Activated T-helper 17 cell treated with anti-CD3 and anti-CD28 coated beads, Interleukin-2, amount 50 U/mL, for 72 hours (primary cell): ENCODE measurements at regions not wholly inside any gene's neighbourhood (a gene's known extent, or its start where the extent isn't known, plus 50 kb on each side); places are given as distances from the start of the nearest gene placed in this dataset.
A peak's percentile ranks its signal among the peaks of the same experiment; 100 is the strongest.

Experiments used
- ATAC-seq: fragments of 150-1000 bp; cut with Tn5 transposase; replicated peaks from 2 replicates; pipeline ENCODE4 v1.10.0; 2021; ENCODE audit warnings: mild to moderate bottlenecking, moderate library complexity
- H3K27ac Mint-ChIP-seq: one replicate; pipeline ENCODE4 v1.8.0; 2022; ENCODE audit warnings: mixed read lengths
- H3K27me3 Mint-ChIP-seq: one replicate; pipeline ENCODE4 v1.8.0; 2022; ENCODE audit warnings: mixed read lengths
- H3K36me3 Mint-ChIP-seq: one replicate; pipeline ENCODE4 v1.8.0; 2022; ENCODE audit warnings: low read depth, mild to moderate bottlenecking, mixed read lengths
- H3K4me1 Mint-ChIP-seq: one replicate; pipeline ENCODE4 v1.8.0; 2022; ENCODE audit warnings: mixed read lengths
- H3K4me3 Mint-ChIP-seq: one replicate; pipeline ENCODE4 v1.8.0; 2022; ENCODE audit warnings: mild to moderate bottlenecking, mixed read lengths
- H3K9me3 Mint-ChIP-seq: one replicate; pipeline ENCODE4 v1.8.0; 2022; ENCODE audit warnings: mixed read lengths

DNA sequence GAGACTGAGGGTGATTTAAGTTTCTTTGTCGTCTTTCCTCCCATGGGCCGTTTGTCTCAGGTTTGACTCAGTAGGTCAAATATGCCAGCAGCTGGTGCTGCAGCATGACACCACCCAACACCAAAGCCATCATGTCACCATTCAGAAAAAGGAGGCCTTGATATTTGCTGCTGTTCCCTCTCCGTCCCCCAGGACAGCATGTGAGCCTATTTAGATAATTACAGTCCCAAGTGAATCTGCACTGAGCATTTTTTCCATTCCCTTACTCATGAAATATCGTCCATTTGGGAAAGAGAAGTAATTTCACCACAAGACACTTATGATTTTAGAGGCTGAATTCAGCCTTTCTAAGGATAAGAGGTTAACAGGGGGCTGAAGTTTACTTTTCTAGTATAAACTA, 62.2 kb upstream of the ADORA2B start:
- no peaks in the 10 kb centered on the region for H3K27me3 Mint-ChIP-seq
- H3K4me1 Mint-ChIP-seq = peaks cover 12% of the 10 kb centered on the region
- H3K27ac Mint-ChIP-seq = no peak overlapping the region
- no peak overlapping the region for H3K4me3 Mint-ChIP-seq
- no peaks in the 10 kb centered on the region for H3K9me3 Mint-ChIP-seq
- no peaks in the 10 kb centered on the region for H3K36me3 Mint-ChIP-seq
- ATAC-seq = no peak

DNA sequence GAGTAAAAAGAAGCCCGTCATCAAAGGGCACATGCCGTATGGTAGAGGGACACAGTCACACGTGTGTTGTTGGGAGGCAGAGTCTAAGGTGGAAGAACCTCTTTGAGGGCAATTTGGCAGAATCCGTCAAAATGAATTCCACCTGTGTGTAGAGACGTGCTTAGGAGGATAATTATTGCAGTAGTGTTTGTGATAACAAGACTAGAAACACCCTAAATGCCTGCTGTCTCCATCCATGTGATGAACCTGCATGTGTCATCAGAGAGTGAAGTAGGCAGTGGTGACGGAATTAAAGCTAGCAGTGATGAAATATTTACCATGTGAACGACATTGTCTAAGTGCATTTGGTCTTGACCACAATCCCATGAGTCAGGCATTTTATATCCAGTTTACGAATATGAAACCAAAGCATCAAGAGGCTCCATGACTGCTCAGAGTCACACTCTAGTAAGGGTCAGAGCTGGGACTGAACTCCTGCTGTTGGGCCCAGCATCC, 61.3 kb upstream of the ADORA2B start:
- peak; percentile 29 for ATAC-seq
- H3K9me3 Mint-ChIP-seq = no peaks in the 10 kb centered on the region
- H3K27ac Mint-ChIP-seq = no peak overlapping the region
- no peak overlapping the region for H3K4me3 Mint-ChIP-seq
- H3K27me3 Mint-ChIP-seq = no peaks in the 10 kb centered on the region
- peaks cover 12% of the 10 kb centered on the region for H3K4me1 Mint-ChIP-seq
- no peaks in the 10 kb centered on the region for H3K36me3 Mint-ChIP-seq

DNA sequence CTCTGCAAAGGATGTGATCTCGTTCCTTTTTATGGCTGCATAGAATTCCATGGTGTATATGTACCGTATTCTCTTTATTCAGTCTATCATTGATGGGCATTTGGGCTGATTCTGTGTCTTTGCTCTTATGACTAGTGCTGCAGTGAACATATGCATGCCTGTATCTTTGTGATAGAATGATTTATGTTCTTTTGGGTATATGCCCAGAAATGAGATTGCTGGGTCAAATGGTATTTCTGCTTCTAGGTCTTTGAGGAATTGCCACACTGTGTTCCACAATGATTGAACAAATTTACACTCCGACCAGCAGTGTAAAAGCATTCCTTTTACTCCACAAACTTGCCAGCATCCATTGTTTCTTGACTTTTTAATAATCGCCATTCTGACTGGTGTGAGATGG, 60.2 kb upstream of the ADORA2B start:
- H3K4me3 Mint-ChIP-seq = no peak overlapping the region
- peaks cover 12% of the 10 kb centered on the region for H3K4me1 Mint-ChIP-seq
- H3K27ac Mint-ChIP-seq = no peak overlapping the region
- H3K9me3 Mint-ChIP-seq = no peaks in the 10 kb centered on the region
- ATAC-seq = no peak
- H3K27me3 Mint-ChIP-seq = no peaks in the 10 kb centered on the region
- H3K36me3 Mint-ChIP-seq = no peaks in the 10 kb centered on the region

GRCh38 chr17:15885770-15886169, 59.2 kb upstream of the ADORA2B start:
- Mint-ChIP-seq H3K9me3 (no peaks in the 10 kb centered on the region), H3K27ac (no peak overlapping the region), H3K4me1 (peaks cover 12% of the 10 kb centered on the region), H3K27me3 (no peaks in the 10 kb centered on the region), H3K36me3 (no peaks in the 10 kb centered on the region), H3K4me3 (no peak overlapping the region)
- peak; percentile 67 for ATAC-seq

DNA sequence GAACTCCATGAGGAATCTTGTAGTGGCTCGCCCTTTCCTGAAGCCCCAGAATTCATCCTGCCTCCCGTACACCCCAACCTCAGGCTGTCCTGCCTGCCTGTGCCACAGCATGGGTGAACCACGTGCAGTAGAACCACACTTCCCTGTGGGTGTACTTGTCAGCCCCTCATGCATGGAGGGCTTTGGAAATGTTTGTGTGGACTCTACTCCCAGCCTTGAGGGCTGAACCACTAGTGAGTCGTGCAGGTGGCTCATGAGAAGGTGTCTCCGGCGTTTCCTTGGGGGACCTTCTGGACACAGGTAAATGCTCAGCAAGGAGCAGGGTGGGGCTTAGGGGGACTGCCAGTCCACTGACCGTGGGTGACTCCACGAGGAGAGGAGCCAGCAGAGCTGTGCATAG, 58.7 kb upstream of the ADORA2B start:
- Mint-ChIP-seq H3K27me3 (no peaks in the 10 kb centered on the region), H3K36me3 (no peaks in the 10 kb centered on the region), H3K4me3 (no peak overlapping the region), H3K9me3 (no peaks in the 10 kb centered on the region), H3K27ac (peak overlapping the region; percentile 36), H3K4me1 (peaks cover 12% of the 10 kb centered on the region)
- no peak for ATAC-seq

DNA sequence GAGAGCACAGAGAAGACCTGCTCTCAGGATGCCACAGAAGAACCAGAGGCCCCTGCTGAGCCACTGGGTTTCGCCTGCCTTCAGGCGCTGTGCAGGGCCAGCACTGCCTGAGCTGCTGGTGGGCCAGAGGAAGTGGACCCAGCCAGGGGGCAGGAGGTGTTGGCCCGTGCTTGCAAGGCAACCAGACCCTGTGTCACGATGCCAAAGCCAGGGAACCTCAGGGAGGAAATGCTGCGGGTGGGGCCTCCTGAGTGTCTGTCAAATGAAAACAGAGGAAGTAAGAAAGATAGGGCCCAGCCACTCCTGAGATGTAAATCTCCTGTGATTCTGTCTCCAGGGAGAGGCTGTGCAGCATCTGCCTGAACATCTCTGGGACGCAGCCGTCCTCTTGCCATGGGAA, 58.1 kb upstream of the ADORA2B start:
- Mint-ChIP-seq H3K9me3 (no peaks in the 10 kb centered on the region), H3K4me1 (peaks cover 12% of the 10 kb centered on the region), H3K36me3 (no peaks in the 10 kb centered on the region), H3K4me3 (no peak overlapping the region), H3K27me3 (no peaks in the 10 kb centered on the region), H3K27ac (peak overlapping the region; percentile 36)
- no peak for ATAC-seq

DNA sequence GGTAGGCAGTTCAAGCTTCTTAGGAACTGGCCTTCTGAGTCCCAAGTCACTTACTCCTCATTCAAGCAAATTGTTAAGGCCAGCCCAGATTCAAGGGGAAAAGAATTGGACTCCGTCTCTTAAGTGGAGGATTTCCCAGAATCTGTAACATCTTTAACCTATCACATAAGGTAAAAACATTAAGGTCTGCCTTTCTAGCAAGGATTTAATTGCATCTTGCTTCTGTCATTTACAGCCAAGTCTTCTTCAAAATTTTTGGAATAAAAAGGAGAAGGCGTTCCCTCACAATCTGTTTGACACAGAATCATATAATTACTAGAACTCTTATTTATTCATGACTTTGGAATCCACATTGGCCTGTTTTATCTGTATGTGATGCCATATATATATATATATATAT, 56.5 kb upstream of the ADORA2B start:
- Mint-ChIP-seq H3K36me3 (no peaks in the 10 kb centered on the region), H3K27me3 (no peaks in the 10 kb centered on the region), H3K27ac (no peak overlapping the region), H3K4me1 (peaks cover 12% of the 10 kb centered on the region), H3K9me3 (no peaks in the 10 kb centered on the region), H3K4me3 (no peak overlapping the region)
- ATAC-seq = no peak

DNA sequence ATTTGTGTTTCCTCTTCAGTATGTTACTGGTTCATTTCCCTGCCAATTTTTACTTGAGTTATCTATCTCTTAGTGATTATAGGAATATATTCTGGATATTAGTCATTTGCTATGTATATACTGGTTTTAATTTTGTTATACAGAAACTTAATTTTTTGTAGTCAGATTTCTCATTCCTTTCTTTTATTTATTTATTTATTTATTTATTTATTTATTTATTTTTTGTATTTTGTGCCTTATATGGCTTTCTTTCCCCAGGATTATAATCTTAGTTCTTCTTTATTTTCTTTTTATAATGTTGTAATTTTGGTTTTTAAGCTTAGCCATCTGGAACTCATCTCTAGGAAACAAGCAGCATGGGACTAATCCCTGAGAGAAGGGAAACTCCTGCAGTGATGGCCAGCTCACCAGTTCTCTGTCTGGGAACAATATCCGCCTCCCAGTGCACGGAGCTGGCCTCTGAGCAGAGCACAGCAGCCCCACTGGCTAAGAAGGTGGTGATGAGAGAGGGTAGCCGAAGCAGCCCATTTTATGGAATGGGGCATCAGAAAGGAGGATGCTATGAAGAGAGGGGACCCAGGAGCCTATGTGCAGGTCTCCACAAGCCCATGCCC, 54.5 kb upstream of the ADORA2B start:
- no peaks in the 10 kb centered on the region for H3K27me3 Mint-ChIP-seq

DNA sequence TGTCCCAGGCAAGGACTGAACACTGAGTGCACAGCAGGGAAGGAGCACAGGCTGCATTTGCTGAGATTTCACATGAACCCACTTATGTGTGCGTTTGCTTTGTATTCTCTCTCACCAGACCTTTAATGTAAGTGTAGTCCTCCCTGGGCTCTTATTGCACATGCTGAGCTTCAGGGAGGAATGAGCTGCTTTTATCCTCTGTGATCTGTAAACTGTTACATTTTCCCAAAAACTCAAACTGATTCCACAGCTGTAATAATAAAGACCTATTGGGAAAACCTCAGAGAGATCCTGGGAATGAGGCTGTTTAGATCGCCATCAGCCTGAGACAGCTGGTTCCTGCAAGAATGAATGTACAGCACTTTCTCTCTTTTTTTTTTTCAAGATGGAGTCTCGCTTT, 53.6 kb upstream of the ADORA2B start:
- no peak overlapping the region for H3K27ac Mint-ChIP-seq
- H3K36me3 Mint-ChIP-seq = no peaks in the 10 kb centered on the region
- no peak overlapping the region for H3K4me3 Mint-ChIP-seq
- H3K27me3 Mint-ChIP-seq = no peaks in the 10 kb centered on the region
- H3K9me3 Mint-ChIP-seq = no peaks in the 10 kb centered on the region
- peaks cover 10% of the 10 kb centered on the region for H3K4me1 Mint-ChIP-seq
- no peak for ATAC-seq

More for the DNA sequence above, 54.5 kb upstream of the ADORA2B start:
- Mint-ChIP-seq H3K4me1 (peaks cover 12% of the 10 kb centered on the region), H3K9me3 (no peaks in the 10 kb centered on the region), H3K36me3 (no peaks in the 10 kb centered on the region), H3K4me3 (no peak overlapping the region), H3K27ac (no peak overlapping the region)
- ATAC-seq = no peak

GRCh38 chr17:15892244-15892643, 52.7 kb upstream of the ADORA2B start:
- Mint-ChIP-seq H3K4me1 (peaks cover 7% of the 10 kb centered on the region), H3K36me3 (no peaks in the 10 kb centered on the region), H3K4me3 (no peak overlapping the region), H3K9me3 (no peaks in the 10 kb centered on the region), H3K27ac (no peak overlapping the region), H3K27me3 (no peaks in the 10 kb centered on the region)
- ATAC-seq = no peak

DNA sequence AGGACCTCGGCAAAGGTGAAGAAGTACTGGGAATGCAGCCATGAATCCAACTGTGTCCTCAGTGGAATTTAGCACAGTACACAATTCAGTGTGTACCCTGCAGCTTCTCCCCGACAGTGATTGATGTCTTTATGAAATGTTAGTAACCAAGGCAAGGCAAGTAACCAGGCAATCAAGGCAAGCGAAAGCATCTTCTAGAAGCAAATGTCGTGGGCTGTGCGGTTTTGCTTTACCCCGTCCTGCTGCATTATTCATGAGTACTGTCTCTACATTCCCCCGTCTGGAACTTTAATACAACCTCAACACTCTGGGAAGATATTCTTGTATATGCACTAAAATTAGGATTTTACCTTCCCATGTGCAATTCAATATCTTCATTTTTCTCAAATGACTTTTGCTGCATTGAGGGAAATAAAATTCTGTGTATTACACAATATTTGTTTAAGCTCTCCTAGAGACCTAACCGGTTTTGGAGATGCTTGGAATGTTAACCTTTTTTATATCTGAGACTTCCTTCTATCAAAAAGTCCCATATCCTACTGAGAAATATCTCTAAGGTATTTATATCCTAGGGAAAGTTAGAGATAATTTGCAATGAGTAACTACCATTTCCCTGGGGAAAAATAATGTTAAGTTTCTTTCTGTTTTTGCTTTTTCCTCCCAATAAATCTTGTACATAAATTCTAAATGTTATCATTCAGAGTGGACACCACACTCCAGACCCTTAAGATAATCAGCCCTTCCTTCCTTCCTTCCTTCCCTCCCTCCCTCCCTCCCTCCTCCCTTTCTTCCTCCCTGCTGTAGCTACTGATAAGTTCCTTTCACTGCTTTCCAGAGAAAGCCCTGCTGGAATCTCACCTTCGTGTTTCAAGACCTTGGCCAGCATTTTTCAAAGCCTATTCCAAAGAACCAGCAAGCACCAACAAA, 51.9 kb upstream of the ADORA2B start:
- Mint-ChIP-seq H3K9me3 (no peaks in the 10 kb centered on the region), H3K27ac (no peak overlapping the region), H3K4me3 (no peak overlapping the region), H3K27me3 (no peaks in the 10 kb centered on the region), H3K4me1 (peaks cover 13% of the 10 kb centered on the region), H3K36me3 (no peaks in the 10 kb centered on the region)
- ATAC-seq = no peak

DNA sequence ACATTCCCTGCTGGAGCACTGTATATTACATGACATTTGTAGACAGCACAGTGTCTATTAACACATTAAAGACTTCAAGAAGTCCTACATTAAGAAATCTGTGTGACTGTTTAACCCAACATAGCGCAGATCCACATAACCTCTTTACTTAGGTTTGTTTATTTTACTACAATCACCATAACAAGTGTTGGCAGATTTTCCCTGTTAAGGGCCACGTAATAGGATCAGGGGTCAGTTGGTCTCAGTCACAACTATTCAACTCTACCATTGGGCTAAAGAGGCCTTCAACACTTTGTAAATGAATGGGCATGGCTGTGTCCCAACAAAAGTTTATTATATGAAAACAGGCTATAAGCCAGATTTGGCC, 51.3 kb upstream of the ADORA2B start:
- H3K4me3 Mint-ChIP-seq = no peak overlapping the region
- H3K9me3 Mint-ChIP-seq = no peaks in the 10 kb centered on the region
- H3K36me3 Mint-ChIP-seq = no peaks in the 10 kb centered on the region
- no peak overlapping the region for H3K27ac Mint-ChIP-seq
- peaks cover 16% of the 10 kb centered on the region for H3K4me1 Mint-ChIP-seq
- no peak for ATAC-seq
- H3K27me3 Mint-ChIP-seq = no peaks in the 10 kb centered on the region

- Mint-ChIP-seq H3K36me3 (no peaks in the 10 kb centered on the region), H3K4me3 (no peak overlapping the region), H3K4me1 (peaks cover 16% of the 10 kb centered on the region), H3K9me3 (no peaks in the 10 kb centered on the region), H3K27ac (no peak overlapping the region), H3K27me3 (no peaks in the 10 kb centered on the region)
- ATAC-seq = no peak
Observed at GRCh38 chr17:15894258-15894657, 50.7 kb upstream of the ADORA2B start.

DNA sequence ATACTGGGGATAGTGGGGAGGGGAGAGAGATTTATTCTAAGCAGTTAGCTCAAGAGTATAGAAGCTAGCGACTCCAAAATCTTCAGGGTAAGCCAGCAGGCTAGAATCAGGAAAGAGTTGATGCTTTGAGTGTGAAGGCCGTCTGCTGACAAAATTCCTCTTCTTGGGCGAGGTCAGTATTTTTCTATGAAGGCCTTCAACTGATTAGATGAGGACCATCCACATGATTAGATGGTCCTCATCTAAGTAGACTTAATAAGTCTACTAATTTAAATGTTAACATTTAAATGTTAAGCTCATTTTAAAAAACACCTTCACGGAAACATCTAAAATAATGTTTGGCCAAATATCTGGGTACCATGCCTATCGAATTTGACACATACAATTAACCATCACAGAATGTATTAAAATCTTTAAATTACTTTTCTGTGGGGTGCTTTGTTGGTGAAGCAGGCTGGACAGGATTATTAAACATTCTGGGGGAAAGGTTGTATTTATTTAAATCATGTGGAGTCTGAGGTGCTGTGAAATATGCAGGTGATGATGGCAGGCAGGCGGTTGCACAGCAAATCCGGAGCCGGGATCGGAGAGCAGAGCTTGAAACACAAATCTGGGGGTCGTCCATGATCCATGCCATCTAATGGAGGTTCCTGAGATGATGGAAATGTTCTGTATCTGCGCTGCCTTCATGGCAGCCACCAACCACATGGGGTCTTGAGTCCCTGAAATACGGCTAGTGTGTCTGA, 49.8 kb upstream of the ADORA2B start:
- H3K36me3 Mint-ChIP-seq = no peaks in the 10 kb centered on the region
- H3K4me1 Mint-ChIP-seq = peaks cover 16% of the 10 kb centered on the region
- H3K4me3 Mint-ChIP-seq = no peak overlapping the region
- no peak for ATAC-seq
- no peaks in the 10 kb centered on the region for H3K9me3 Mint-ChIP-seq
- no peaks in the 10 kb centered on the region for H3K27me3 Mint-ChIP-seq
- no peak overlapping the region for H3K27ac Mint-ChIP-seq
